CD4-positive, alpha-beta memory T cell (primary cell): ENCODE measurements at regions not wholly inside any gene's neighbourhood (a gene's known extent, or its start where the extent isn't known, plus 50 kb on each side); places are given as distances from the start of the nearest gene placed in this dataset.
"Not testable (repeated sequence)": the region's sequence is repeated elsewhere in the genome, so short reads cannot be mapped to it uniquely, and the experiment has no call there.

Experiments
- CTCF ChIA-PET: fragments of 350-600 bp; sonication (Branson Sonifier 250); formaldehyde crosslinking; loops from one replicate; lab custom pipeline; 2021; ENCODE audit warnings: inconsistent platforms; ENCODE audit not compliant: partially characterized antibody; lab: Charles Lee
- POLR2A ChIA-PET: fragments of 350-600 bp; sonication (Branson Sonifier 250); formaldehyde crosslinking; loops from one replicate; lab custom pipeline; 2021; ENCODE audit not compliant: partially characterized antibody; lab: Charles Lee
- DNase-seq, 5 donors: peaks; one replicate each; pipeline versions ENCODE4 v3.0.0 to v3.0.0-alpha.2; 2020 to 2022; ENCODE audit warnings: mixed read lengths in 1 of 5
- H3K27ac ChIP-seq: one replicate; pipeline ENCODE4 v1.7.0; 2013; ENCODE audit warnings: low read depth, low read length
- H3K27me3 ChIP-seq: 2 replicates; pipeline ENCODE4 v1.7.0; 2013; ENCODE audit warnings: mild to moderate bottlenecking, low read length, moderate library complexity; ENCODE audit not compliant: insufficient read depth
- H3K36me3 ChIP-seq: 2 replicates; pipeline ENCODE4 v1.7.0; 2013; ENCODE audit warnings: mild to moderate bottlenecking, low read length, moderate library complexity; ENCODE audit not compliant: insufficient read depth
- H3K4me1 ChIP-seq: 2 replicates; pipeline ENCODE4 v1.7.0; 2013; ENCODE audit warnings: mild to moderate bottlenecking, low read length, moderate library complexity; ENCODE audit not compliant: insufficient read depth
- H3K4me3 ChIP-seq, 2 donors: one replicate each; pipeline ENCODE4 v1.7.0; 2013; ENCODE audit warnings: low read length in 2 of 2, mild to moderate bottlenecking in 1 of 2
- H3K9me3 ChIP-seq, 2 donors: one replicate each; pipeline ENCODE4 v1.7.0; 2013; ENCODE audit warnings: low read length in 2 of 2, control low read depth in 1 of 2; ENCODE audit not compliant: control insufficient read depth in 1 of 2
- H3K27ac Mint-ChIP-seq, 7 donors: one replicate each; pipeline ENCODE4 v1.8.0; 2020 to 2021; ENCODE audit warnings: mixed read lengths in 7 of 7, mild to moderate bottlenecking in 6 of 7, inconsistent platforms in 3 of 7, moderate library complexity in 3 of 7
- H3K27me3 Mint-ChIP-seq, 2 donors: one replicate each; pipeline ENCODE4 v1.8.0; 2020 to 2021; ENCODE audit warnings: mixed read lengths in 2 of 2
- H3K36me3 Mint-ChIP-seq, 2 donors: one replicate each; pipeline ENCODE4 v1.8.0; 2020 to 2021; ENCODE audit warnings: mixed read lengths in 2 of 2, inconsistent platforms in 1 of 2, mild to moderate bottlenecking in 1 of 2
- H3K4me1 Mint-ChIP-seq, 4 donors: one replicate each; pipeline ENCODE4 v1.8.0; 2020 to 2021; ENCODE audit warnings: mixed read lengths in 4 of 4, mild to moderate bottlenecking in 1 of 4
- H3K4me3 Mint-ChIP-seq, 8 donors: one replicate each; pipeline ENCODE4 v1.8.0; 2020 to 2021; ENCODE audit warnings: mixed read lengths in 8 of 8, mild to moderate bottlenecking in 7 of 8, moderate library complexity in 6 of 8, inconsistent platforms in 3 of 8
- H3K9me3 Mint-ChIP-seq, 8 donors: one replicate each; pipeline ENCODE4 v1.8.0; 2020 to 2021; ENCODE audit warnings: mixed read lengths in 8 of 8, mild to moderate bottlenecking in 5 of 8, inconsistent platforms in 3 of 8, moderate library complexity in 1 of 8
- intact Hi-C: fragments of 100-400 bp; cut with micrococcal nuclease; formaldehyde crosslinking; loops from one replicate; pipeline ENCODE4 v1.15.1; 2023

GRCh38 chr5:82636591-82636990 lies 358.4 kb upstream of the RPS23 start:
- CTCF ChIA-PET = interaction anchor here (1.2 kb wide), 1 partner anchor 12 kb away, joined by 3 read pairs; no protein-coding TSS in a partner anchor
- no peaks in the 10 kb centered on the region for H3K27me3 Mint-ChIP-seq

GRCh38 chr5:82635561-82636288 lies 357.6 kb upstream of the RPS23 start:
- Mint-ChIP-seq H3K27ac (no peak overlapping the region), H3K9me3 (no peaks in the 10 kb centered on the region), H3K36me3 (no peaks in the 10 kb centered on the region), H3K4me3 (no peak overlapping the region), H3K4me1 (no peaks in the 10 kb centered on the region), H3K27me3 (no peaks in the 10 kb centered on the region)
- Histone ChIP-seq H3K9me3 (no peaks in the 10 kb centered on the region), H3K4me3 (no peak overlapping the region), H3K27ac (no peak overlapping the region), H3K36me3 (no peaks in the 10 kb centered on the region), H3K4me1 (no peaks in the 10 kb centered on the region), H3K27me3 (no peaks in the 10 kb centered on the region)
- ChIA-PET POLR2A (no interaction called here), CTCF (interaction anchor here (1.9 kb wide), 1 partner anchor 283 kb away, joined by 5 read pairs; no protein-coding TSS in a partner anchor)
- no peak for DNase-seq
- intact Hi-C loops = no loop called here

More at GRCh38 chr5:82636591-82636990, 358.4 kb upstream of the RPS23 start:
- no peak for DNase-seq
- Histone ChIP-seq H3K4me3 (no peak overlapping the region), H3K9me3 (no peaks in the 10 kb centered on the region), H3K27ac (no peak overlapping the region), H3K27me3 (no peaks in the 10 kb centered on the region), H3K36me3 (no peaks in the 10 kb centered on the region), H3K4me1 (no peaks in the 10 kb centered on the region)
- POLR2A ChIA-PET = no interaction called here
- intact Hi-C loops = no loop called here
- Mint-ChIP-seq H3K27ac (no peak overlapping the region), H3K4me3 (no peak overlapping the region), H3K36me3 (no peaks in the 10 kb centered on the region), H3K4me1 (no peaks in the 10 kb centered on the region), H3K9me3 (no peaks in the 10 kb centered on the region)

GRCh38 chr5:82628364-82628910 lies 350.3 kb upstream of the RPS23 start:
- POLR2A ChIA-PET = no interaction called here
- Histone ChIP-seq H3K4me3 (no peak overlapping the region), H3K27me3 (no peaks in the 10 kb centered on the region), H3K36me3 (no peaks in the 10 kb centered on the region), H3K27ac (no peak overlapping the region), H3K4me1 (no peaks in the 10 kb centered on the region), H3K9me3 (no peaks in the 10 kb centered on the region)
- CTCF ChIA-PET = no interaction called here
- no peak overlapping the region for H3K4me3 Mint-ChIP-seq
- no peak overlapping the region for H3K27ac Mint-ChIP-seq
- peaks cover 0 to 2% (median 0%) of the 10 kb centered on the region in 8 donors for H3K9me3 Mint-ChIP-seq
- no peaks in the 10 kb centered on the region for H3K36me3 Mint-ChIP-seq
- H3K27me3 Mint-ChIP-seq = no peaks in the 10 kb centered on the region
- intact Hi-C loops = no loop called here
- H3K4me1 Mint-ChIP-seq = no peaks in the 10 kb centered on the region
- no peak for DNase-seq

- H3K27ac Mint-ChIP-seq, H3K36me3 Mint-ChIP-seq, H3K27me3 ChIP-seq, H3K27ac ChIP-seq, H3K27me3 Mint-ChIP-seq, CTCF ChIA-PET, H3K4me1 Mint-ChIP-seq, H3K9me3 Mint-ChIP-seq, intact Hi-C loops, H3K9me3 ChIP-seq, DNase-seq, H3K4me3 ChIP-seq, H3K36me3 ChIP-seq, H3K4me1 ChIP-seq, H3K4me3 Mint-ChIP-seq: not testable (repeated sequence)
- POLR2A ChIA-PET = interaction anchor here (0.6 kb wide), 2 partner anchors 40 to 167 kb away, joined by 3 read pairs; no protein-coding TSS in a partner anchor
These were observed 348.9 kb upstream of the RPS23 start for GRCh38 chr5:82626905-82627591.

- H3K27ac ChIP-seq, DNase-seq, H3K9me3 Mint-ChIP-seq, intact Hi-C loops, H3K4me3 Mint-ChIP-seq, H3K27me3 Mint-ChIP-seq, H3K9me3 ChIP-seq, H3K4me3 ChIP-seq, H3K27ac Mint-ChIP-seq, H3K27me3 ChIP-seq, H3K36me3 Mint-ChIP-seq, CTCF ChIA-PET, POLR2A ChIA-PET, H3K4me1 Mint-ChIP-seq, H3K4me1 ChIP-seq, H3K36me3 ChIP-seq: not testable (repeated sequence)
These were observed 347.9 kb upstream of the RPS23 start for GRCh38 chr5:82626012-82626411.

GRCh38 chr5:82624062-82624461 lies 345.9 kb upstream of the RPS23 start:
- Mint-ChIP-seq H3K4me1 (peaks cover 4 to 6% (median 5%) of the 10 kb centered on the region in 4 donors), H3K4me3 (no peak overlapping the region), H3K36me3 (no peaks in the 10 kb centered on the region), H3K9me3 (peaks cover 0 to 3% (median 0%) of the 10 kb centered on the region in 8 donors), H3K27ac (no peak overlapping the region), H3K27me3 (no peaks in the 10 kb centered on the region)
- CTCF ChIA-PET = no interaction called here
- H3K4me3 ChIP-seq = no peak overlapping the region
- no peak for DNase-seq
- H3K36me3 ChIP-seq = no peaks in the 10 kb centered on the region
- intact Hi-C loops = no loop called here
- H3K27me3 ChIP-seq = no peaks in the 10 kb centered on the region
- no peaks in the 10 kb centered on the region for H3K9me3 ChIP-seq
- H3K27ac ChIP-seq = no peak overlapping the region
- POLR2A ChIA-PET = no interaction called here
- H3K4me1 ChIP-seq = no peaks in the 10 kb centered on the region

- Mint-ChIP-seq H3K27me3 (no peaks in the 10 kb centered on the region), H3K9me3 (peaks cover 0 to 7% (median 0%) of the 10 kb centered on the region in 8 donors), H3K36me3 (no peaks in the 10 kb centered on the region), H3K4me1 (peaks cover 4 to 6% (median 5%) of the 10 kb centered on the region in 4 donors), H3K4me3 (no peak overlapping the region), H3K27ac (no peak overlapping the region)
- ChIA-PET POLR2A (no interaction called here), CTCF (no interaction called here)
- no peaks in the 10 kb centered on the region for H3K4me1 ChIP-seq
- H3K9me3 ChIP-seq = no peaks in the 10 kb centered on the region
- H3K4me3 ChIP-seq = no peak overlapping the region
- intact Hi-C loops = no loop called here
- H3K36me3 ChIP-seq = no peaks in the 10 kb centered on the region
- no peak for DNase-seq
- no peaks in the 10 kb centered on the region for H3K27me3 ChIP-seq
- H3K27ac ChIP-seq = no peak overlapping the region
These were observed 344.8 kb upstream of the RPS23 start for GRCh38 chr5:82622711-82623514.
